COLO668 (cell line): ENCODE measurements at regions not wholly inside any gene's neighbourhood (a gene's known extent, or its start where the extent isn't known, plus 50 kb on each side); places are given as distances from the start of the nearest gene placed in this dataset.

Source experiments
- DNase-seq: peaks from one replicate; lab custom pipeline; 2025; ENCODE audit not compliant: unreplicated experiment; lab: John Stamatoyannopoulos, UW

DNA sequence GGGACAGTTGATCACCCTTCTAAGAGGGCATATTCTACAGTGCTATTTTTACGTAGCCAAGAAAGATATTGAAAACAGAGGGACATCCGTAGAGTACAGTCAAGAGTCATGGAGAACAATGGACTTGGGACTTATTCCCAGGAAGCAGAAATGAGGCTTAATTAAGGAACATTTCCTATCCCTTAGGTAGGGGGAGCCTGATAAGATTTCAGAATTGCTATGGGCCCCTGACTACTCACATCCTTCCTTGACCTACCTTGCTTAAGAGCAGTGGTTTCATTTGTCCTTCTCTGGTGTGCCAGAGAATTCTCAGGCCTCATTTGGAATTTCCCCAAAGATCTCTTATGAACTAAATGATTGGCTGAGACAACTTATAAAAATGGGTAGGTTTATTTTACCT, 189.5 kb upstream of the DTNBP1 start:
- no peak for DNase-seq

DNA sequence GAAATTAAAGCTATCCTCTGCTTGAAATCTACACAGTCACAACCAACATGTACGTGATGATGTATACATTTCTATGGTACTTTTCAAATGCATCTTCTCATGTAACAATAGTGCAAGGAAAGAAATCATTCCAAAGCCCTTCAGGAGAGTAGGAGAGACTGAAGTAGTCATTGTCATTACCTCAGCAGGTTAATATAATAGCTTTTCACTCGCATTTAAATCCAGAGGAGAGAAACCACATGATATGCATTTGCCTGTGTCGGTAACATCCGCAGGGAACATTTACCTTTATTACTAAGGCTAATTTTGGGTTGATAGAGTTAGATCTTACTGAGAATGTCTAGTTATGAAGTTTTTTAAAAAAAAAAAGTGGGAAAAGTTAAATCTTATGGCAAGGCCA, 186.6 kb upstream of the DTNBP1 start:
- no peak for DNase-seq

- no peak for DNase-seq
Observed at GRCh38 chr6:15845492-15845891, 182.7 kb upstream of the DTNBP1 start.

DNA sequence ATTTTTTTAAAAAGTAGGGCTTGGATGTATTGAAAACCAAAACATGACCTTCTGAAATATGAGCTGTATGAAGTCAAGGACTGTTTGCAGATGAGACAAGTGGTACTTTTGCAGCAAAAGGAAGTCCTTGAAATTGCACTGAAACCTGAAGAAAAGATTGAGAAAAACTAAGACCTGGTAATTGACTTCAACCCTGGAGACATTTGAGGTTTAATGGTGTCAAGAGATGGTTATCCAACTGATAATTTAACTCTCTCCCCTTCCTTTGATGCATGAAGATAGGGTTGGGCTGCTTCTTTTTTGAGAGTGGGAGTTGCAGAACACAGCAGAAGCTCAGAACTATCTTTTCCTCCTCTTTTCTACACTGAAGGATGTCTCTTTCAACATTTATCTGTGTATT, 180.9 kb upstream of the DTNBP1 start:
- DNase-seq = no peak

DNA sequence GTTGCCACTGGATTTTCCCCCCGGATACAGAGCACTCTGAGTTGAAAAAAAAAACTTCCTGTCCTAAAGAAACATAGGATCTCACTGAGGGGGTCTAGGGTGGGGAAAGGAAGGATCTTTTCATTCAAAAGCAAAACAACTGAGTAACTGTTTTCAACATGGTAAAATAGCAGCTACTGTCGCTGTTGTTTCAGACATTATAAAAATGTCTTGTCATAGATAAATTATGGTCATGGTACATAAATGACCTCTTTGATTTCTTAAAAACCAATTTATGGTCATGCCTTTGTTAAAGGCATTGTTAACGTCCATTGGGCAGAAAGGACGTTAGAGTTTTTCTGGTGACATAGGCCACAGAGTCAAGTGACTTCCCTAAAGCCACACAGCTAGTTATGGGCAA, 180.4 kb upstream of the DTNBP1 start:
- no peak for DNase-seq

DNA sequence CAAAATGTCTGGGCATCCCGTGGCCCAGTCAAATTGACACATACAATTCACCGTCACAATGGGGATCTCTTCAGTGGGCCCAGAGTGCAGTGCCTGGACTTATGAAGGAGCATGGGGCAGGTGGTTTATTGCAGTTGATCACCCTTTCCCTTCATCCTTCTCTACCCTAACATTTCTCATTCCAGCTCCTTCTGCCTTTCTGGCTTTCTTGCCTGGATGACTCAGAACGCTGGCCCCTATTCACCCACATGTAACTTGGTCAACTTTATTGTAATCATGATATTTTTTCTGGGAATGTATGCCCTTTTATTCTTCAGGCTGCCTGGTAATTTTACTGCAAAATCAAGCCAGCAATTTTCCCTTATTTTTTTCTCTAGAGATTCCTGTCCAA, 179.9 kb upstream of the DTNBP1 start:
- no peak for DNase-seq

- no peak for DNase-seq
Observed at GRCh38 chr6:15841937-15842726, 179.3 kb upstream of the DTNBP1 start.

DNA sequence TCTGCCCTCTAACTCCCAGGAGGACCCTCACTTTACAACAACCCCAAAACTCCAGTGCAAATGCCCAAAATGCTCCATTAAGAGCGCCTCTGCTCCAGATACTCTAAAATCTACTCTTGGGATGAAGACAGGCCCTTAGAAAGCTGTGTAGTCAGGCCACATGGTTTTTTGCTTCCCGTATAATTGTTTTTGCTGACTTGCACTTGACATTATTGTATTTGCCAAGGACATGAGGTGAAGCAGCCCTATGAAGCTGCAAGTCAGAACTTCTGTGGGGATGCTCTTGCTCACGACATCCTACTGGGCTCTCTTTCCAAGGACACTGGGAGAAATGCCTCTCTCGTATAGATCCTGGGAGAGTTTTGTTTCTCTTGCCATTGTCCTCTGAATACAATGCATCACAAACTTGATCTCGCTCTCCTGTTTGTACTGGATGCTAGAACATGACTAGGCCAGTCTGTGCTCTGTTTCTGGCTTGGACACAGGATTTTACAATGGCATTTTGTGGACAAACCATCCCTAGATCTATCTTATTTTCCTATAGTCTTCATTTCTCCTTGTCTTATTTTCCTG, 177.2 kb upstream of the DTNBP1 start:
- DNase-seq = no peak

- DNase-seq = no peak
Observed at GRCh38 chr6:15837205-15837604, 174.4 kb upstream of the DTNBP1 start.

- DNase-seq = no peak
Observed at GRCh38 chr6:15832841-15833240, 170.0 kb upstream of the DTNBP1 start.

GRCh38 chr6:15829156-15829555, 166.3 kb upstream of the DTNBP1 start:
- no peak for DNase-seq

DNA sequence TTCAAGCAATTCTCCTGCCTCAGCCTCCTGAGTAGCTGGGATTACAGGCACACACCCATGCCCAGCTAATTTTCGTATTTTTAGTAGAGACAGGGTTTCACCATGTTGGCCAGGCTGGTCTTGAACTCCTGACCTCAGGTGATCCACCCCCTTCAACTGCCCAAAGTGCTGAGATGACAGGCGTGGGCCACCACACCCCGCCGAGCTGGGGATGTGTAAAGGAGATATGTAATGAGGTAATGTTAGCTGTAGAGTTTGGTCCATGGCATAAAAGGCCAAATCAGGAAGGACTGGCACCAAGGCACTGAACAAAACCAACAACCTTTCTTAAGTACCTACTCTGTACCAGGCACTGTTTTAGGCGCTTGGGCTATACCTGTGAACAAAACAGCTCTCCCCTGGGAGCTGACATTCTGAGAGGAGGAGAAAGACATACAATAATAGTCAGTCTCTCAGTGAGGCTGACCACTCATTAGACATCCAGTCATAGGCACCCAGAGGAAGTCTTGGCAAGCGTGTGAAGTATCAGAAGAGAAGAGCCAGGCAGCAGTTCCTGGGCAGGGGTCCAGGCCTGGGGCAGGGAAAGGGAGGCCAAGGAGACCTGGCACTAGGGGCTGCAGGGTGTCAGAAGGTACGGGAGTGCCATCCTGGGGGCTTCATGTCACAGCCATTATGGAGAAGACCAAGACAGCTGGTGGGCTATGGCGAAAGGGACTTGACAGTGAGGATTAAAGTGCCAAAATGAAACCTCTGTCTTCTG, 164.8 kb upstream of the DTNBP1 start:
- DNase-seq = no peak

GRCh38 chr6:15826814-15827318, 164.0 kb upstream of the DTNBP1 start:
- DNase-seq = no peak

- no peak for DNase-seq
Observed at GRCh38 chr6:15825332-15825930, 162.6 kb upstream of the DTNBP1 start.

DNA sequence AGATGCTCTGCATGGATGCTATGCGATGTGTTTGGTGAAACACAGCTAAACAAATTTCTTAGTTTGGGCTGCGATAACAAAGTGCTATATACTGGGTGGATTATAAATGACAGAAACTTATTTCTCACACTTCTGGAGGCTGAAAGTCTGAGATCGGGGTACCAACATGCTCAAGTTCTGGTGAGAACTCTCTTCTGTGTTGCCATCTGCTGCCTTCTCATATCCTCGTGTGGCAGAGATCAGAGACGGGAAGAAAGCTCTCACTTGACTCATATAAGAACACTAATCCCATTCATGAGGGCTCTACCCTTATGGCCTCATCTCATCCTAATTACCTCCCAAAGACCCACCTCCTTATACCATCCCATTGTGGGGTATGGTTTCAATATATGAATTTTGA, 162.0 kb upstream of the DTNBP1 start:
- DNase-seq = no peak

DNA sequence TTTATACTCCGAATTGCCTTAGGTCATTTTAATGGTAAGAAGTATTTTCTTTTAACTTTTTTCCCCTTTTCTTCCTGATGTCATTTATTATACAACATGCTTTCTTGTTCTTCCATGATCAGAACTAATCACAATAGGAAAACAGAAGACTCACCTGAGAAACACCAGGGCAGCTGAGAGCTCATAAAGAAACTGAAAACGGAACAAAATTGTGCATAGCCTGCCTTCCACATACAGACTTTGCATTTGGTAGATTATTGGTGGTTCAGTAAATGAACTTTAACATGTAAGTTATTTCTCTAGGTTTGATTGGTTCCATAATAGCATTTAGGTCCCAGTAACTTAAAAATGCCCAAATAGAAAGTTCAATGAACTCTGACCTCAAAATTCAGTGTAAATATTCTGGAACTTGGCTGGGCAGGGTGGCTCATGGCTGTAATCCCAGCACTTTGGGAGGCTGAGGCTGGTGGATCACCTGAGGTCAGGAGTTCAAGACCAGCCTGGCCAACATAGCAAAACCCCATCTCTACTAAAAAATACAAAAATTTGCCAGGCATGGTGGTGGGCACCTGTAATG, 161.1 kb upstream of the DTNBP1 start:
- DNase-seq = no peak

DNA sequence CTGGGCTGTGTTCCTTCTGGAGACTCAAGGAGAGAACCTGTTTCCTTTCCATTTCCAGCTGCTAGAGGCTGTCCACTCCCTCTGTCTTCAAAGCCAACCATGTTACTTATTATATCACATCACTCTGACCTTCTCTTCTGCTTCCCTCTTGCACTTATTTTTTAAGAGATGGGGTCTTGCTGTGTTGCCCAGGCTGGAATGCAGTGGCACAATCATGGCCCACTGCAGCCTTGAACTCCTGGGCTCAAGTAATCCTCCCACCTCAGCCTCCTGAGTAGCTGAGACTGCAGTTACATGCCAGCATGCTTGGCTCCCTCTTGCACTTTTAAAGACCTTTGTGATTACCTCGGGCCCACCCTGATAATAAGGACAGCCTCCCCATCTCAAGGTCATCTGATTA, 160.0 kb upstream of the DTNBP1 start:
- no peak for DNase-seq

DNA sequence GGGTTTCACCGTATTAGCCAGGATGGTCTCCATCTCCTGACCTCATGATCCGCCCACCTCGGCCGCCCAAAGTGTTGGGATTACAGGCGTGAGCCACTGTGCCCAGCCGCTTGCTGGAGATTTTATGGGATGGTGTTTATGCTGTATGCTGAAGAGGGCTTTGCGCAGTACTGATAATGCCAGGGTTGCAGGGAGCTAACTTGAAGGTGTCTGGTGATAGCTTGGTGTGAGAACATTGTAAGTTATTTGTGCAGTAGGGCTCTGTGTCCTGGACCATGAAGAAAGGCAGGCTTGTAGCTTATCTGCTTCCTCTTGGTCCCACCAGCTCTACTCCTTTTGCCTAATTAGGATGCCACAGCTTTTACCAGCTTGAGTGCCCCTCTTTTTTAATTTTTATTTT, 157.0 kb upstream of the DTNBP1 start:
- no peak for DNase-seq

DNA sequence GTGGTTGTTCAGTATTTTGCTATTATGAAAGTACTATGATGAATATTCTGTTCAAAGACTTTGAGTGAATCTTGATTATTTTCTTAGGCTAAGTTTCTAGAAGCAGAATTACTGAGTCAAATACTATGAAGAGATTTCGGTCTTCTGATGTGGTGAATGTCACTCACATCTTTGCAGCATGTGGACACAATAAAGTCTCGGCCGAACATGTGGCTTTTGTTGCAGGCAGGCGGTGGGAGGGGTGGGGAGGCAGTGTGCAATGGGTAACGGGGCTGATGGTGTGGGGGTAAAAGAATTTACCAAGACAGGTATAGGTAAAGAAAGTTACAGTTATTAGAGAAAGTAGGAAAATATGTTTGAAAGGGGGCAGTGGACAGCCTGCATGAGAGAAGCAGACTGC, 156.4 kb upstream of the DTNBP1 start:
- DNase-seq = no peak

DNA sequence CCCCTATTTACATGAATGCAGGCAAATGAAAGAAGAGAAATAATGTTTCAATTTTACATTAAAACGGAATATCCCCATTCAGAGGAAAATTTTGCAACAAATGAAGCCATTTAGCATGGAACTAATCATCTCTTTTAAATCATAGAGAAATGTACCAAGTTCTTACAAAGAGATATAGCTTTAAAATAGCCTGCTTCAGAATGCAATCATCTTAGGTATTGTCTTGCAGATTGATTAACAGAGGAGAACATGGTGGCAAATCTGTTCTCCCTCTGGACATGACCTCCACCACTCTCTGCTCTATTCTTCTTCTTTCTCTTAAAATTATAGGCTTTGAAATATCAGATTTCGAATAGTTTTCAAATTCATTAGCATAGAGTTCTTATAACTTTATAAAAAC, 155.7 kb upstream of the DTNBP1 start:
- no peak for DNase-seq

DNA sequence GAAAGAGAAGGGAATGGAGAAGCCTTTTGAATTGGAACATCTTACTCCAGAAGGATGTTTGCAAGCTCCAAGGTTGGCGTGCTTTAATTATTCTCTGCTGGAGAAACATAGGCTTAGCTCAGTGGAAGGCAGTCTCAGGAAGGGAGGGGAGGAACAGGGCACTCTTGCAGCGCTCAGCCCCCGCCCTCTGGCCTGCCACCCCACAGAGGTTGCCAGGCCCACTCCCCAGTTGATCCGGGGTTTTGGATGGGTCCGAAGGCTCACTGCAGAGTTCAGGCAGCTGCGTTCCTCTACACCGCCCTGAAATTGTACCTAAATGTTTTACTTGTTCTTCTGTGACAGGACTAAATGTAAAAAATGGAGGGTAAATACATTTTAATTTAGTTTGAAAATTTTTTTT, 155.2 kb upstream of the DTNBP1 start:
- DNase-seq = no peak
